ENCODE measurements at regions not wholly inside any gene's neighbourhood (a gene's known extent, or its start where the extent isn't known, plus 50 kb on each side); places are given as distances from the start of the nearest gene placed in this dataset.

DNA sequence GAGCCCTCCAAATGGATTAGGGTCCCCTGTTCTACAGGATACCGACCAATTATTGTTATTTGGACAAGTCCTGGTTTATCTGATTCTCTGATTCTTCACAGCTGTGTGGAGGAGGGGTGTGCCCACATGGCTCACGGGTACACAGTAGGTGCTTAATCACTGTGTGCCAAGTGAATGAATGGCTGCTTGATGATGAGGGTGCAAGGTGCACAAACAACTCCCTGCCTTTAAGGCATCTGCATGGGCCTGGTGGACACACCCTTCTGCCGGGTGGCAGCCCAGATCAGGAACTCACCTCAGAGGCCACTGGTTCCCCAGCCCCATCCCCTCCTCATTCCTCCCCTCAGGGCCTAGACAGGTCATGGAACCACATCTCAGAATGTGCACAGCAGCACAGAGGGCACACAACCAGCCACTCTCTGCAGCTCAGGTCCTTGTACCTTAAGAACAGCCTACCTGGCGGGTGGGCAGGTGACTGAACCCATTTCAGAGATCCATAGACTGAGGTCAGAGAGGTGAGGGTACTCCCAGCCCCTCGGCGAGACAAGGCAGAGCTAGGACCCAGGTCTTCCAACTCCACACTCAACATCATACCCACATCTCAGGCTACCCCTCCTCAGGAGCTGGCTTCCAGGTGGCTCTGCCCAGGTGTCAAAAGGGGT, 50.3 kb downstream of the SHANK2 start:
- TF ChIP-seq, protein P1, sequence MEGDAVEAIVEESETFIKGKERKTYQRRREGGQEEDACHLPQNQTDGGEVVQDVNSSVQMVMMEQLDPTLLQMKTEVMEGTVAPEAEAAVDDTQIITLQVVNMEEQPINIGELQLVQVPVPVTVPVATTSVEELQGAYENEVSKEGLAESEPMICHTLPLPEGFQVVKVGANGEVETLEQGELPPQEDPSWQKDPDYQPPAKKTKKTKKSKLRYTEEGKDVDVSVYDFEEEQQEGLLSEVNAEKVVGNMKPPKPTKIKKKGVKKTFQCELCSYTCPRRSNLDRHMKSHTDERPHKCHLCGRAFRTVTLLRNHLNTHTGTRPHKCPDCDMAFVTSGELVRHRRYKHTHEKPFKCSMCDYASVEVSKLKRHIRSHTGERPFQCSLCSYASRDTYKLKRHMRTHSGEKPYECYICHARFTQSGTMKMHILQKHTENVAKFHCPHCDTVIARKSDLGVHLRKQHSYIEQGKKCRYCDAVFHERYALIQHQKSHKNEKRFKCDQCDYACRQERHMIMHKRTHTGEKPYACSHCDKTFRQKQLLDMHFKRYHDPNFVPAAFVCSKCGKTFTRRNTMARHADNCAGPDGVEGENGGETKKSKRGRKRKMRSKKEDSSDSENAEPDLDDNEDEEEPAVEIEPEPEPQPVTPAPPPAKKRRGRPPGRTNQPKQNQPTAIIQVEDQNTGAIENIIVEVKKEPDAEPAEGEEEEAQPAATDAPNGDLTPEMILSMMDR (IDR thresholded peaks at IDR 0.05; ENCODE audit: extremely low read depth, missing control alignments) = no peak
- no peak for DNase-seq (ENCODE audit: low spot score)

DNA sequence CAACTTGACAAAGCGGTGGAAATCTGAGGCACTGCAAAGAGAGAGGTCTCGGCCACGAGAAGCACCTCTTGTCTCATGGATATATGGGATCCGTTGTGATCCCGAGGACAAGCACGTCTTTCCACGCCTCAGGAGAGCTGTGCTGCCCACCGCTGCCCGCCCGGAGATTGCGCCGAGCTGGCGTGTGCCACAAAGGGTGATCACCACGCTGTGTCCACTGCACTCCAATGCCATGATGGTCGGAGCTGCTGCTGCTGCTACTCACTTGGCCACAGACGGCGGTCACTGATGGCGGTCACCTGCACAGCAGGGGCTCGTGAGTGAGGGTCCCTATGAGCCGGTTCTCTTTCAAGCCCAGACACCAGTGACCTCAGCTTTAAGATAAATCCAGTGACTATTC, 51.1 kb downstream of the SHANK2 start:
- TF ChIP-seq, protein P1 (IDR thresholded peaks at IDR 0.05; ENCODE audit: extremely low read depth, missing control alignments) = no peak

DNA sequence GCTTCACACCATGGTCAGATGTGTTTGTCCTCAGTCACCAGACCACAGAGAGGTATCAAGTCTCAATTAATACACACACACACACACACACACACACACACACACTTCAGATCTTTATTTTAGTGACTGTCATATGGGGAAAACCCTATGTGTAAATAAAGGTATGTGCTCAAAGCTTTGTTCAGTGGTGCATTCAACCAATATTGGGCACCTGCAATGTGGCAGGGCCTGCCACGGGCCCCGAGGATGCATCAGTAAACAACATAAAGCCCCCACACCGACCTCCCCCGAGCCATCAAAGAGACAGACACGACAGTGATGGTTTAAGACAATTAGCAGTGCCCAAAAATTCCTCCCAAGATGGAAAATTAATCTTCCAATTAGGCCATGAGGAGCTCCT, 51.6 kb downstream of the SHANK2 start:
- TF ChIP-seq, protein P1 (IDR thresholded peaks at IDR 0.05; ENCODE audit: extremely low read depth, missing control alignments) = no peak
- no peak for DNase-seq (ENCODE audit: low spot score)

More for the DNA sequence above, 51.1 kb downstream of the SHANK2 start:
- DNase-seq (ENCODE audit: low spot score) = no peak

DNA sequence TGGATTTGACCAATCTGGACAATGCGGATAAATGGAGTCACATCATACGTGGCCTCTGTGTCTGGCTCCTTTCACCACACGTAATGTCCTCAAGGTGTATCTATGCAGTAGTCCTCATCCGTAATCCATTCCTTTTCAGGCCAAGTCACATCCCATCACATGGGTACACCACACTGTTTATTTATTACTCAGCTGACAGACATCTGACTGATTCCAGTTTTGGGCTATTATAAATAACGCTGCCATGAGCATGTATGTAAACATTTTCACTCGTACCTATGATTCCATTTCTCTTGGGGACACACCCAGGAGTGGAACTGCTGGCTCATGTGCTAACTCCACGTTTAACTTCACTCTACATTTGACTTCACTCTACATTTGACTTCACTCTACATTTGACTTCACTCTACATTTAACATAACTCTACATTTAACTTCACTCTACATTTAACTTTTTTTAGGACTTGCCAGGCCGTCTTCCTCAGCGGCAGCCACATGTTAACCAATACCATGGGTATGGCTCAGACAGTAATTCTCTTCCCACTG, 52.1 kb downstream of the SHANK2 start:
- DNase-seq (ENCODE audit: low spot score) = no peak

DNA sequence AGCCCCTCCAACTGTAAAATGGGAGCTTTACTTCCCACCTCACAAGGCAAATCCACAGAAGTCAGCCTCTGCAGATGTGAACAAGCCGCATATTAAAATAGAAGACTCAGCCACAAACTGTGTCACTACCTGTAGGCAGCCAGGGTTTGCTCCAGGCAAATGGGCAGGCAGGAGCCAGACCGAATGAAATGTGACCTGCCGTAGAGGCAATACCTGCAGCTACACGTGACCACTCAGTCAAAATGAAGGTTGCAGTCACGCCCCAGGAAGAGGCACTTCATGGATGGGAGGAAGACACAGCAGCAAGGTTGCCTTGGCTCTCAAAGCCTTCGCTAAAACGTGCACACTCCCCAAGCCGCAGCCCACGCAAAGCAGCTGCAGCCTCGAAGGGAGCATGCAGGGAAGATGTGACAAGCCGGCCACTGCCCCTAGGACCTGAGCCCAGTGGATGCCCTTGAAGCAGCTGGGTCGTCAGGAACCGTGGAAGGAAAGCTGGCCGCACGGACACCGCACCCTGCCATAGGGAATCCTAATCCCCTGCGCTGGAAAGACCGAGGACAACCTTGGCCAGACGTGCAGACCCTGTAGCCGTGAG, 53.1 kb downstream of the SHANK2 start:
- TF ChIP-seq, protein P1 (IDR thresholded peaks at IDR 0.05; ENCODE audit: extremely low read depth, missing control alignments) = no peak
- DNase-seq (ENCODE audit: low spot score) = no peak

More for the DNA sequence above, 52.1 kb downstream of the SHANK2 start:
- TF ChIP-seq, protein P1 (IDR thresholded peaks at IDR 0.05; ENCODE audit: extremely low read depth, missing control alignments) = no peak

DNA sequence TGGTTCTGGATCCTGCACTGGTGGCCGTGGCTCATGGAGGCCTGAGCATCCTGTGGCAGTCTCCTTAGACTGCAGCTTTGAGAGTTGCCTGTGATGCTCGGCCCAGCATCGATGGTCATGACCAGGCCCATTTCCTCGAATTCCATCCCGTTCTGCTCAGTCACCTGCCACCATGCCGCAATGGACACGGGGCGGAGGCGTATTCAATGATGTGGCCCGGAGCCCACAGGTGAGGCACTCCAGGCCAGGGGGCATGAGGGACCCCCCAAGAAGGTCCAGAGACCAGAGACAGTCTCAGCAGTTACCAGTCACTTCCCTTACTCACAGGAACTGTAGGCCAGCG, 53.6 kb downstream of the SHANK2 start:
- TF ChIP-seq, protein P1 (IDR thresholded peaks at IDR 0.05; ENCODE audit: extremely low read depth, missing control alignments) = no peak

DNA sequence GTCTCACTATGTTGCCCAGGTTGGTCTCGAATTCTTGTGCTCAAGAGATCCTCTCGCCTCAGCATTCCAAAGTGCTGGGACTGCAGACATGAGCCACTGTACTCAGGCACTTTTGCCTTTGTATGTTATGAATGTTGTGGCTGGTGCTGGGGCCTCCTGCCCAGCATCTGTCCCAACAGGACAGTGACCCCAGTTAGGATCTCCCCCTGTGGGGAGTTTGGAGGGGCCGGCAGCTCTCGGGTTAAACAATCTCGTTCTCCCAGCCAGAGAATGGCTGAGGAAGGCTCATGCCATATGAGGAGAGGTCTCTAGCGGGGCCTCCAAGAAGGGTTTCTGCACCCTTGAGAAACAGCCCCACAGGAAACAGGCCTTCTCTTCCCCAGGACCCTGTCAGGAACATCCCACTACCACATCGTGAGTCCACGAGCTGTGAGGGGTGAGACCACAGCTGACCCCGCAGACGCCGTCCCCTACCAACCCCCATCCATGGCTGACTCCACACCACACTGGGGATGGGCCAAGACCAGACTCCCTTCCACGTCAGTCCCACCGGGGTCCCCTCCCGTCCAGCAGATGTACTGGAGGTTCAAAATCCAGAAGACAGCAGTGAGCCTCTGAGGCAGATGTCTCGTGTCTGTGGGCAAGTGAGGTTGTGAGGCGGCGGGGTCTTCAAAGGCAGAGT, 54.1 kb downstream of the SHANK2 start:
- TF ChIP-seq, protein P1 (IDR thresholded peaks at IDR 0.05; ENCODE audit: extremely low read depth, missing control alignments) = no peak
- no peak for DNase-seq (ENCODE audit: low spot score)

More for the DNA sequence above, 53.6 kb downstream of the SHANK2 start:
- no peak for DNase-seq (ENCODE audit: low spot score)

Measured in GM20000 (cell line).